ENCODE measurements at regions not wholly inside any gene's neighbourhood (a gene's known extent, or its start where the extent isn't known, plus 50 kb on each side); places are given as distances from the start of the nearest gene placed in this dataset.

- ChIA-PET POLR2A (no interaction called here), CTCF (interaction anchor here (1.0 to 3.0 kb wide), 3 partner anchors 10 to 100 kb away, joined by 3 to 17 read pairs (median 3); no protein-coding TSS in a partner anchor)
- TF ChIP-seq NFRKB (IDR thresholded peaks at IDR 0.05) (no peak), LEF1 (IDR thresholded peaks at IDR 0.05; ENCODE audit: borderline replicate concordance) (no peak), ELF4 (IDR thresholded peaks at IDR 0.05) (no peak), TARDBP (IDR thresholded peaks at IDR 0.05) (no peak), SUZ12 (IDR thresholded peaks at IDR 0.05) (no peak), FOXA1 (IDR thresholded peaks at IDR 0.05) (no peak), SP1 (IDR thresholded peaks at IDR 0.05) (no peak), ARNT (IDR thresholded peaks at IDR 0.05) (no peak), HDGF (IDR thresholded peaks at IDR 0.05; ENCODE audit: borderline replicate concordance) (no peak), L3MBTL2 (conservative IDR thresholded peaks at IDR 0.05) (no peak), ZNF384 (IDR thresholded peaks at IDR 0.05) (no peak), BHLHE40 (IDR thresholded peaks at IDR 0.05; ENCODE audit: borderline replicate concordance) (no peak), FOXM1 (IDR thresholded peaks at IDR 0.05; ENCODE audit: borderline replicate concordance) (no peak), CTBP1 (IDR thresholded peaks at IDR 0.05; ENCODE audit: borderline replicate concordance) (no peak), PKNOX1 (IDR thresholded peaks at IDR 0.05) (no peak), FOXK2 (IDR thresholded peaks at IDR 0.05) (no peak)
- DNase-seq (ENCODE audit: extremely low spot score) = no peak
Measured at GRCh38 chr9:130766021-130766926, 68.8 kb upstream of the ABL1 start.

GRCh38 chr9:130766927-130767307 lies 68.1 kb upstream of the ABL1 start:
- ChIA-PET POLR2A (no interaction called here), CTCF (interaction anchor here (0.5 to 3.0 kb wide), 4 partner anchors 10 to 103 kb away, joined by 3 to 17 read pairs (median 3); no protein-coding TSS in a partner anchor)
- TF ChIP-seq FOXK2 (IDR thresholded peaks at IDR 0.05) = no peak
- TF ChIP-seq HDGF (IDR thresholded peaks at IDR 0.05; ENCODE audit: borderline replicate concordance) = no peak
- no peak for TF ChIP-seq ARNT (IDR thresholded peaks at IDR 0.05)
- no peak for TF ChIP-seq TARDBP (IDR thresholded peaks at IDR 0.05)
- no peak for DNase-seq (ENCODE audit: extremely low spot score)

GRCh38 chr9:130768265-130768664 lies 66.8 kb upstream of the ABL1 start:
- ChIA-PET POLR2A (no interaction called here), CTCF (interaction anchor here (0.6 to 3.0 kb wide), 4 partner anchors 12 to 525 kb away, joined by 3 to 17 read pairs (median 3); no protein-coding TSS in a partner anchor)
- TF ChIP-seq HDGF (IDR thresholded peaks at IDR 0.05; ENCODE audit: borderline replicate concordance) (no peak), FOXA1 (IDR thresholded peaks at IDR 0.05) (no peak), FOXM1 (IDR thresholded peaks at IDR 0.05; ENCODE audit: borderline replicate concordance) (no peak), L3MBTL2 (conservative IDR thresholded peaks at IDR 0.05) (no peak), ZNF384 (IDR thresholded peaks at IDR 0.05) (no peak), CTBP1 (IDR thresholded peaks at IDR 0.05; ENCODE audit: borderline replicate concordance) (no peak), SUZ12 (IDR thresholded peaks at IDR 0.05) (no peak), FOXK2 (IDR thresholded peaks at IDR 0.05) (no peak), ARNT (IDR thresholded peaks at IDR 0.05) (no peak), LEF1 (IDR thresholded peaks at IDR 0.05; ENCODE audit: borderline replicate concordance) (no peak), NFRKB (IDR thresholded peaks at IDR 0.05) (no peak), TARDBP (IDR thresholded peaks at IDR 0.05) (no peak)
- no peak for DNase-seq (ENCODE audit: extremely low spot score)

- CTCF ChIA-PET = interaction anchor here (0.6 to 3.0 kb wide), 4 partner anchors 50 to 526 kb away, joined by 3 to 17 read pairs (median 3); no protein-coding TSS in a partner anchor
- POLR2A ChIA-PET = no interaction called here
- no peak for DNase-seq (ENCODE audit: extremely low spot score)
- TF ChIP-seq ARNT (IDR thresholded peaks at IDR 0.05) (no peak), FOXA1 (IDR thresholded peaks at IDR 0.05) (no peak), TARDBP (IDR thresholded peaks at IDR 0.05) (no peak), ZNF384 (IDR thresholded peaks at IDR 0.05) (no peak), FOXM1 (IDR thresholded peaks at IDR 0.05; ENCODE audit: borderline replicate concordance) (no peak), PKNOX1 (IDR thresholded peaks at IDR 0.05) (no peak), HDGF (IDR thresholded peaks at IDR 0.05; ENCODE audit: borderline replicate concordance) (no peak), L3MBTL2 (conservative IDR thresholded peaks at IDR 0.05) (no peak), ELF4 (IDR thresholded peaks at IDR 0.05) (no peak), SUZ12 (IDR thresholded peaks at IDR 0.05) (no peak), SP1 (IDR thresholded peaks at IDR 0.05) (no peak), FOXK2 (IDR thresholded peaks at IDR 0.05) (no peak), NFRKB (IDR thresholded peaks at IDR 0.05) (no peak), LEF1 (IDR thresholded peaks at IDR 0.05; ENCODE audit: borderline replicate concordance) (no peak), BHLHE40 (IDR thresholded peaks at IDR 0.05; ENCODE audit: borderline replicate concordance) (no peak), CTBP1 (IDR thresholded peaks at IDR 0.05; ENCODE audit: borderline replicate concordance) (no peak)
Measured at GRCh38 chr9:130768891-130769403, 66.1 kb upstream of the ABL1 start.

- POLR2A ChIA-PET = interaction anchor here (1.5 kb wide), 1 partner anchor 10 kb away, joined by 4 read pairs; no protein-coding TSS in a partner anchor
- TF ChIP-seq BHLHE40 (IDR thresholded peaks at IDR 0.05; ENCODE audit: borderline replicate concordance) = no peak
- no peak for TF ChIP-seq ARNT (IDR thresholded peaks at IDR 0.05)
- TF ChIP-seq SP1 (IDR thresholded peaks at IDR 0.05) = no peak
- no peak for DNase-seq (ENCODE audit: extremely low spot score)
- CTCF ChIA-PET = interaction anchor here (0.6 to 2.2 kb wide), 2 partner anchors 64 to 77 kb away, joined by 3 to 7 read pairs; no protein-coding TSS in a partner anchor
Measured at GRCh38 chr9:130770093-130770492, 65.0 kb upstream of the ABL1 start.

All from HEK293T (cell line).